Gastrocnemius medialis (tissue), 4 donors: ENCODE measurements at regions not wholly inside any gene's neighbourhood (a gene's known extent, or its start where the extent isn't known, plus 50 kb on each side); places are given as distances from the start of the nearest gene placed in this dataset.

ENCODE experiments used
- POLR2A ChIP-seq, 2 donors: fragments of 450-650 bp; IDR thresholded peaks; one replicate each; pipeline ENCODE4 v1.6.1; 2017; ENCODE audit warnings: antibody characterized with exemption in 2 of 2, mild to moderate bottlenecking in 2 of 2, moderate library complexity in 2 of 2
- TF ChIP-seq, protein P1 (sequence below), 5 experiments: fragments of 450-650 bp in 3 of 5; fragments of 200-600 bp in 2 of 5; sonication (generic) in 2 of 5; IDR thresholded peaks in 4 of 5; conservative IDR thresholded peaks in 1 of 5; 1 replicate in 4 of 5; 2 replicates in 1 of 5; pipeline ENCODE4 v1.5.1; 2016 to 2019; ENCODE audit warnings: antibody characterized with exemption in 5 of 5, mild to moderate bottlenecking in 3 of 5, moderate library complexity in 3 of 5

DNA sequence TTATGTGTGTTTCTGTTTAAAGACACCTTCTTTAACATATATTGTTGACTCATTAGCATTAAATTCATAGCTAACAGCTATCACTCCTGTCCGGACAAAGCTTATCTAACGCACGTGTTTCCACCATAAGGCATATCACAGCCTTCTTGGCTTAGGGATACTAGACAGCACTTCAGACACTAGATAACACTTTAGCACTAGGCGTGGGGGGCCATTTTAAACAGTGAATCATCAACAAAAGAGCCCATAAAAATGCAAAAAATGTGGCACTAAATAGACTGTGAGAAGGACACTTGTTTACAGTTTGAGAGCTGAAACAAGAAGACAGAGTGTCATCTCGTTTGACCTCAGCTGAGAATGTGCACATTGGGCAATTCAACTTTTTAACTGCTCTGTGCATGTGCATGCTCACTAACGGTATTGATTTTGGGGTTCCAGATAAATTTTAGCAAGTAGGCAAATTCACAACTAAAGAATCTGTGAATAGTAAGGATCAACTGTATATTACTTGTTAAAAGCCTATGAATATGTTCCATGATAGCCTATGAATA is 58.9 kb upstream of the RAI2 start:
- no peak for TF ChIP-seq POLR2A (IDR thresholded peaks at IDR 0.05)
- TF ChIP-seq, protein P1, sequence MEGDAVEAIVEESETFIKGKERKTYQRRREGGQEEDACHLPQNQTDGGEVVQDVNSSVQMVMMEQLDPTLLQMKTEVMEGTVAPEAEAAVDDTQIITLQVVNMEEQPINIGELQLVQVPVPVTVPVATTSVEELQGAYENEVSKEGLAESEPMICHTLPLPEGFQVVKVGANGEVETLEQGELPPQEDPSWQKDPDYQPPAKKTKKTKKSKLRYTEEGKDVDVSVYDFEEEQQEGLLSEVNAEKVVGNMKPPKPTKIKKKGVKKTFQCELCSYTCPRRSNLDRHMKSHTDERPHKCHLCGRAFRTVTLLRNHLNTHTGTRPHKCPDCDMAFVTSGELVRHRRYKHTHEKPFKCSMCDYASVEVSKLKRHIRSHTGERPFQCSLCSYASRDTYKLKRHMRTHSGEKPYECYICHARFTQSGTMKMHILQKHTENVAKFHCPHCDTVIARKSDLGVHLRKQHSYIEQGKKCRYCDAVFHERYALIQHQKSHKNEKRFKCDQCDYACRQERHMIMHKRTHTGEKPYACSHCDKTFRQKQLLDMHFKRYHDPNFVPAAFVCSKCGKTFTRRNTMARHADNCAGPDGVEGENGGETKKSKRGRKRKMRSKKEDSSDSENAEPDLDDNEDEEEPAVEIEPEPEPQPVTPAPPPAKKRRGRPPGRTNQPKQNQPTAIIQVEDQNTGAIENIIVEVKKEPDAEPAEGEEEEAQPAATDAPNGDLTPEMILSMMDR (IDR thresholded peaks at IDR 0.05 in 4 of 5, conservative IDR thresholded peaks at IDR 0.05 in 1 of 5), result no peak
